ENCODE measurements at regions not wholly inside any gene's neighbourhood (a gene's known extent, or its start where the extent isn't known, plus 50 kb on each side); places are given as distances from the start of the nearest gene placed in this dataset.

- TF ChIP-seq POLR2A (IDR thresholded peaks at IDR 0.05) (no peak), CTCF (IDR thresholded peaks at IDR 0.05) (no peak), POLR2AphosphoS5 (IDR thresholded peaks at IDR 0.05) (no peak)
Observed at GRCh38 chr22:26789951-26790350, 132.6 kb downstream of the MIAT start.

Measured in stomach (tissue), 4 donors.